NCI-H1092 (cell line): ENCODE measurements at regions not wholly inside any gene's neighbourhood (a gene's known extent, or its start where the extent isn't known, plus 50 kb on each side); places are given as distances from the start of the nearest gene placed in this dataset.

Experiments used
- DNase-seq: peaks from one replicate; lab custom pipeline; 2025; lab: John Stamatoyannopoulos, UW

GRCh38 chr4:162352580-162353107 is 188.8 kb upstream of the FSTL5 start:
- no peak for DNase-seq

GRCh38 chr4:162350331-162350730 is 186.5 kb upstream of the FSTL5 start:
- DNase-seq, result no peak

GRCh38 chr4:162349395-162349794 is 185.6 kb upstream of the FSTL5 start:
- no peak for DNase-seq

DNA sequence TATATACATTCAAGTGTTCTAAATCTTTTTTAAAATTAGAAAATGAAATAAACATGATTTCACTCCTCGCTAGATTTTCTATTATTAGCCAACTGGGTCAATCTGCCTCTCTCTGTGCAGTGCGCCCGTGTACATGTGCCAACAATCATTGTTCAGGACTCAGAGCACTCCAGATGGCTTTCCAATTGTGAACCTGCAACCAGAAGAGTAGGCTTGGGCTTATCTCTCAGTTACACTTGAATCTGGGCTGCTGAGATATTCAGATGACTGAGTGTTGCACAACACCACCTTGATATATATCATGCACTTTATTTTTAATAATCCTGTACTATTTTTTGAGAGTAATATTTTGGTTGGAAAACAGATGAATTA is 184.0 kb upstream of the FSTL5 start:
- no peak for DNase-seq

DNA sequence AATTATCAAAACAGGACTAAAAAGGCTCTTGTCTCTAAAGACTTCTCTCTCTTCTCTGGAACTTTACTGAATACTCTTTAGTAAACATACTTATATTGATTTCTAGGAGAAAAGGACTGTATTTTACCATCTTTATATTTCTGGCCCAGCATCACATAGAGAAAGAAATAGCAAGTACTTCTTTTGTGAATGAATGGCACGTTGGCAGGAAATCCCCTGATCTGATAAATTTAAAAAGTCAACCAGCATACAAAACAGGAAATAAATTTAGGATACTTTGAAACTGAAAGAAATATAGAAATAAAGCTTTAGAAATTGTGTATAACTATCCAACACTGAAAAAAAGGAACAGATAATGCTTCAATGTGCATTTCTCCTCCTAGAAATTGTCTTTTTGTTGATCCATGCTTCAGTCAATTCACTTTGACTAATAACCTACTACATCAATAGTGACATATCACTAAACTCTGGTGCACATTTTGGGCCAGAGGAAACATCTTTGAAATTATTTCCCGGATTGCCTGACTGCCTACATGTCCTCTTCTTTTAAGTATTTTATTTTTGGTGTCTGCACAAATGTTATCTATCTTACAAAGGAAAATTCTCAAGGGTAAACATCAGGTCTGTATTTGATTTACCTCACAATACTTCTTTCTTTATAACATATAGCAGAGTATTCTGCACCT is 183.5 kb upstream of the FSTL5 start:
- DNase-seq, result no peak

DNA sequence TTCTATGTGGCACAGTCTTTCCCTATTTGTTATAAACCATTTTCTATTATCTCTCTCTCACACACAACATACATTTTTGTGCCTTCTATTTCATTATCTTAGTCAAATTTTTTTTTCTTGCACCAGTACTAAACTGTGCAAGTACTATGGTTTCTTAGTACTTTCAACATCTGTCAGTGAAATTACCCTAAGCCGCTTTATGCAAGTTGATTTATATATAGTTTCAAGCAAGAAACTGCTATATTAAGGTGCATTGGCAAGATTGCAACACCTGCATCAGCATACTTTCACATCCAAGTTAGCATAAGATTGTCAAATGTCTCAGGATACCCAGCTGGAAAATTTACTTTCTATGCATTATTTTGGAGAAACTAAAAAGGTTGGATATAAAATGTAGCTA is 180.2 kb upstream of the FSTL5 start:
- DNase-seq, result no peak

DNA sequence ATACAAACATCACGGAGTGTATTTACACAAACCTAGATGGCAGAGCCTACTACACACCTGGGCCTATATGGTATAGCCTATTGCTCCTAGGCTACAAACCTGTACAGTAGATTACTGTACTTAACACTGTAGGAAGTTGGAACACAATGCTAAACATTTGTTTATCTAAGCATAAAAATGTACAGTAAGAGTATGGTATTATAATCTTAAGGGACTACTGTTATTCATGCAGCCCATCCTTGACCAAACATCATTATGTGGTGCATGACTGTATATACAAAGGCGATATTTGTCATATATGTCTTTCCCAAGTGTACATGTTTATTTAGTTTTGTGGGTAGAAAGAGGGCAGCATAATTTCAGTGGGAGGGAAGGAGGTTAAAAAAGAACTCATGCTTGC is 177.7 kb upstream of the FSTL5 start:
- DNase-seq, result no peak

DNA sequence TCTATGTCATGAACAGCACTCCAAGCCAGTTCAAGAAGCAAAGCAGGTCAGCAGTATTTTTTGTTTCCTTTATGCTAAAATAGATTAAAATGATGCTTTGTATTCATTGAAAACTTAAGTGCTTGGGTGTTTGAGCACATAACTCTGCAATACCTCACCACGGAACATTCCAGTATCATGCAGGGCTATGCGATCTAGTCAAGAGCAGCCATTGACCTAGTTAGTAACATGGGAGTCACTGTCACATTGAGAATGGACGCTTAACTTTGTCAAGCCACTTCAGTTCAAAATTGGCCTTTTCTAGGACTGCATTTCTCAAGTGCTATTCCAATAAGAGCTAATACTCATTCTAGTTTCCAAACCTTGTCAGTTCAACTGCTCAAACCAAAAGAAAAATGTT is 160.1 kb upstream of the FSTL5 start:
- no peak for DNase-seq

DNA sequence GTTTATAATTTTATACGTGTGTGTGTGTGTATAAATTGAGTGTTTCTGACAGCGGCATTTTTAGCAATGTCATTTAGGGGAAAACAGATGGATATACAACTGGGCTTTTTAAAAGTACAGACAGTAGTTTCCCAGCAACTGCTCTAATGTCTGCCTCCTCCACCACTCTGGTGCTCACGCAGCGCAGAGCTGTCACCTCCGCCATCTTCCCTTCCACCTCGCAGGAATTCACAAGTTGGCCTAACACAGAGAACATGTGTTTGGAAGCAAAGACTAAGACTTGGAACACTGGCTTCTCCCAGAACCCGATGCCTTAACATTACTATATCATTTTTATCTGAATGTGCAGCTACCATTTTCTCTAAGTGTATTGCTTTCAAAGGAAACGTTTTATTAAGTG is 158.3 kb upstream of the FSTL5 start:
- DNase-seq, result no peak

DNA sequence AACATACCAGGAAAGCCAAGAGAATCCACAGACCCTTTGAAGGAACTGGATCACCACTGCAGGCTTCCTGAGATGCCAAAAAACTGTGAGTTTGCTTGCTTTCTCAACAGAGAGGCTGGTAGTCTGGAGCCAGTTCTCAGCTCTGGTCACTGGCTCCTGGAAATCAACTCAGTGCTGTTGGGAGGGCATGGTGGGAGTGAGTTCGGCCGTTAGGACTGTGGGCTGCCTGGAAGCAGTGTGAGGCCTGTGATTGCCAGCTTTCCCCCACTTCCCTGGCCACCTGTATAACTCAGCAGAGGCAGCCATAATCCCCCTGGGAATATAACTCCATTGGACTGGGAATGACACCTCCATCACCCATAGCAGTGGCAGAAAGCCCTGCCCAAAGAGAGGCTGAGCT is 122.0 kb upstream of the FSTL5 start:
- no peak for DNase-seq

DNA sequence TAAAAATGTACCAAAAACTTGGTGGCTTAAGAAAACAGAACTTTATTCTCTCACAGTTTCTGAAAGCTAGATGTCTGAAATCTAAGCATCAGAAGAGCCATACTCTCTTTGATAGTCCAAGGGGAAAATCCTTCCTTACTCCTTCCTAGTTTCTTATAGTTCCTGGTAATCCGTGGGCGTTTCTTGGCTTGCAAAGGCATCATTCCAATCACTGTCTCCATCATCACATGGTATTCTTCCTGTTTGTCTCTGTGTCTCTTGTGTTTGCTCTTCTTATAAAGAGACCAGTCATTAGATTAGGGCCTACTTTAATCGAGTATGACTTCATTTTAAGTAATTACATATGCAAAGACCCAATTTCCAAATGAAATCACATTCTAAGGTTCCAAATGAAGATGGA is 118.9 kb upstream of the FSTL5 start:
- DNase-seq, result no peak

GRCh38 chr4:162274354-162274753 is 110.6 kb upstream of the FSTL5 start:
- no peak for DNase-seq

GRCh38 chr4:162272215-162272614 is 108.4 kb upstream of the FSTL5 start:
- no peak for DNase-seq

GRCh38 chr4:162268911-162269310 is 105.1 kb upstream of the FSTL5 start:
- no peak for DNase-seq

- DNase-seq, result no peak
These were observed 102.0 kb upstream of the FSTL5 start for GRCh38 chr4:162265802-162266201.

DNA sequence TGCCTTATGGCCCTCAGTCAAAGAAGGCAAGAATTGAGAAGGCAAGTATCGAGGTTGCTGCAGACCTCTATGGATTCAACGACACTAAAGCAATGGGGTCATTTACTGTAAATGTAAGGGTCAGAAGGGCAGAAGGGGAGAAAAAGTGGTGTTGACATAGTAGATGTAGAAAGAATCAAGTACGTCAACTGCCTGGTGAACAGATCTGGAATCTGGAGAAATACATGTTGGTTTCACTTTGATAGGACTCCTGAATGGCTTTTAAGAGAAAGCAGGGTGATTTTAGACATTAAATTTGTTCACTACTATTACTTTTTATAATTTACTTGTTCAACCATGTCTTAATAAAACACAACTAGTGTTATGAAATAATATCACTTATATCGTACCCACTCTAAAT is 81.3 kb upstream of the FSTL5 start:
- no peak for DNase-seq

DNA sequence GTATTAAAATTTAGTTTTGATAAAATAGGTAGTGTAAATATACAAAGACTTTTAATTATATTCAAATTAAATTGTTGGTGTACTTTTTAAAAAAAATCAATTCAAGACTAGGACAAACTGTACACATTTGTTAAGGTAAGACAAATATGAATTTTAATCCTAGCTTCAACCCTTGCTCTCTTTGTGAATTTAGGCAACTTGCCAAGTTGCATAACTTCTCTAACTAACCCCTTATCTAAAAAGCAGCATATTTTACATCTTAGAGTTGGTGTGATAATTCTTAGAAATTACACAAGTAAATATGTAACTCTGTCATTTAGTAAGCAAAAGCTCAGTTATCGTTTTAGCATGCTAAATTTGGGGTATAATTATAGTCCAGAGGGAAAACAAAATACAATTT is 78.1 kb upstream of the FSTL5 start:
- DNase-seq, result no peak

DNA sequence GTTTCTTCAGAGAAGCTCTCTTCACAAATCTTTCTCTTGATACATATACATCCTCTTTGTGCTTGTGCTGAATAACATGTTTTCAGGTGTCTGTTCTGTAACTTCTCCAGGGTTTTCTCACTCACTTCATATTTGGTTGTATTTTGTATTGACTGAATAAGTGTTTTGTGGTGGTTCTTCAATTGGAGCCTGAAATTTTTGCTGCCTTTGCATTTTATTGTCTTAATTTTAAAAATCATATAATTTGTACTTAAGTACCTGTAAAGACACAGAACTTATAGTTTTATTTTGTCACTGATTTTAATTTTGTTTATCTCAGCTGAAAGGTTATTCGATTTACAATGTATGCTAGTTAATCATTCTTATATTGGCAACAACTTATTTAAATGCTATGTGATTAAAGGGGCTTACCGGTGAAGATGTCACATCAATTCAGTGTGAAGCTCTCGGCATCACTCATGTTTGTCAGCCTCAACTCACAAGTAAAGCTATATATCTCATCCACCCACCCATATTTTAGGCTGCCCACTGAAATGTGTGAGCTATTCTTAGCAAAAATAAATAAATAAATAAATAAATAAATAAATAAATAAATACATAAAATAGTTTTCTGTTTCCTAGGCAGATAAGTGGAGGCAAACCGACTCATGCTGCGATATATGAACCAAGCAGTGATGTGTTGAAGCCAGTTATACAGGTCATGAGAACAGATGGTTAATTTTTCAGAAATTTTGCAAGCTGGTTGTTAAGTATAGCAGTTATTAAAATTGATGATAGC is 76.4 kb upstream of the FSTL5 start:
- DNase-seq, result no peak

- no peak for DNase-seq
These were observed 73.9 kb upstream of the FSTL5 start for GRCh38 chr4:162237676-162238075.

- no peak for DNase-seq
These were observed 70.8 kb upstream of the FSTL5 start for GRCh38 chr4:162234595-162234994.

- DNase-seq, result no peak
These were observed 68.5 kb upstream of the FSTL5 start for GRCh38 chr4:162232349-162232748.

DNA sequence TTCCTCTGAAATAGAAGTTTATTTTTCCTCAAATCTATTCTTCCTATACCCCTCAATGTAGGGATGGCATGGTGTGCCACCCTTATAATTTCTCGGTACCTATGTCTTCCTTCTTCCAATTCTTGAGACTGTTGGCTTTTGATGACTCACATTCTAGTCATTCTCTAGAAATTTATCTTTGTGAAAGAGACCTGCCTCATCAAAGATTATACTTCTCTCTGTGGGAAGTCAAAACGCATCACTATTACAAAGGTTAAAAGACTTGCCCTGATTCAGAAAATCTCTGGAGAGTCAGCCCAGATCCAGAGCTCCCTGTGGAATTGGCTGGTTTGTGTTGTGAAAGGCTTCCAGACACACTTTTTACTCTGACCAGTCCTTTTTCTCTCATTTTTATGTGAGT is 65.9 kb upstream of the FSTL5 start:
- DNase-seq, result no peak

- DNase-seq, result no peak
These were observed 57.3 kb upstream of the FSTL5 start for GRCh38 chr4:162221148-162221547.
